ENCODE measurements at regions not wholly inside any gene's neighbourhood (a gene's known extent, or its start where the extent isn't known, plus 50 kb on each side); places are given as distances from the start of the nearest gene placed in this dataset.
A peak's percentile ranks its signal among the peaks of the same experiment; 100 is the strongest.
"Not testable (repeated sequence)": the region's sequence is repeated elsewhere in the genome, so short reads cannot be mapped to it uniquely, and the experiment has no call there.

DNA sequence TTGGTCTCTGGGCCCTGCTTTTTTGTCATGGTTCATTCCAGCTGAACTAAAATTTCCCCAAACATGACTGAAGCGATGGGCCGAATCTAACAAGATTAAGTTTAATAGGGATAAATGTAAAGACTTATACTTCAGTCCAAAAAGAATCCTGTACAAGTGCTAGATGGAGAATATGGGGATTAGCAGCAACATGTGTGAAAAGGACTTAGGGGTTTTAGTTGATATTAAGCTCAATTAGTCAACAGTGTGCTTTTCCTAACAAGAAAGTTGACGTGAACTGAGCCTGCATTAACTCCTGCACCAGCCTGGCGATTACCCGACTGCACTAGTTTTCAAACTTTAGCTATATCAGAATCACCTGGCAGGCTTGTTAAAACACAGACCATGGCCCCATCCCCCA, 61.0 kb upstream of the BBX start:
- Histone ChIP-seq H3K4me1 (no peaks in the 10 kb centered on the region), H3K27ac (no peak overlapping the region), H3K9me3 (no peaks in the 10 kb centered on the region), H3K27me3 (no peaks in the 10 kb centered on the region), H3K4me3 (replicated peaks in 1 of 3) (no peak overlapping the region), H3K36me3 (no peaks in the 10 kb centered on the region)
- no peak for DNase-seq
- TF ChIP-seq, protein P1, sequence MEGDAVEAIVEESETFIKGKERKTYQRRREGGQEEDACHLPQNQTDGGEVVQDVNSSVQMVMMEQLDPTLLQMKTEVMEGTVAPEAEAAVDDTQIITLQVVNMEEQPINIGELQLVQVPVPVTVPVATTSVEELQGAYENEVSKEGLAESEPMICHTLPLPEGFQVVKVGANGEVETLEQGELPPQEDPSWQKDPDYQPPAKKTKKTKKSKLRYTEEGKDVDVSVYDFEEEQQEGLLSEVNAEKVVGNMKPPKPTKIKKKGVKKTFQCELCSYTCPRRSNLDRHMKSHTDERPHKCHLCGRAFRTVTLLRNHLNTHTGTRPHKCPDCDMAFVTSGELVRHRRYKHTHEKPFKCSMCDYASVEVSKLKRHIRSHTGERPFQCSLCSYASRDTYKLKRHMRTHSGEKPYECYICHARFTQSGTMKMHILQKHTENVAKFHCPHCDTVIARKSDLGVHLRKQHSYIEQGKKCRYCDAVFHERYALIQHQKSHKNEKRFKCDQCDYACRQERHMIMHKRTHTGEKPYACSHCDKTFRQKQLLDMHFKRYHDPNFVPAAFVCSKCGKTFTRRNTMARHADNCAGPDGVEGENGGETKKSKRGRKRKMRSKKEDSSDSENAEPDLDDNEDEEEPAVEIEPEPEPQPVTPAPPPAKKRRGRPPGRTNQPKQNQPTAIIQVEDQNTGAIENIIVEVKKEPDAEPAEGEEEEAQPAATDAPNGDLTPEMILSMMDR (IDR thresholded peaks at IDR 0.05) = no peak
- TF ChIP-seq POLR2A (IDR thresholded peaks at IDR 0.05) = no peak
- 93 to 98% methylated on average over 5 of the region's 5 CpGs for WGBS, 2 donors
- intact Hi-C loops (cut with DNase I) = no loop called here

DNA sequence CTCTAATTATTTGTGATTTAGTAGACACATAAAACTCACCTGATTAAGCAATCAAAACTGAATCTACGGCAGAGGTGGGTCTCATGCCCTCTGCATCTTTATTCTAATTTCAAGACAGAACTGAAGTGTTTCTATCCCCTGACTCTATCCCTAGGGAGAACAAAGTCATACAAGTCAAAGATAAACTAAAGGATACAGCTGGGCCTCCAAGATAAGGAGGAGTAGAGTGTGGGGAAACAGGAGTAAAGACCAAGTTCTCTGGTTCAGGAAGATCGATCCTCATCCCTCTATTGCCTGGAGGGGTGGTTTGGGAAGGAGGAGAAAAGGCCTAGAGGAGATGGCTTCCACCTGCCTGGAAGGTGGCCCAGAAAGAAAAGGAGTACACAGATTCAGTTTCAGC, 58.7 kb upstream of the BBX start:
- WGBS, 2 donors = 73 to 86% methylated on average over 2 of the region's 2 CpGs
- no peak overlapping the region for H3K4me3 ChIP-seq (replicated peaks in 1 of 3)
- H3K9me3 ChIP-seq = no peaks in the 10 kb centered on the region
- H3K36me3 ChIP-seq = no peaks in the 10 kb centered on the region
- H3K27ac ChIP-seq = no peak overlapping the region
- H3K4me1 ChIP-seq = no peaks in the 10 kb centered on the region
- intact Hi-C loops (cut with DNase I) = no loop called here
- no peaks in the 10 kb centered on the region for H3K27me3 ChIP-seq
- no peak for TF ChIP-seq POLR2A (IDR thresholded peaks at IDR 0.05)
- TF ChIP-seq, protein P1 (IDR thresholded peaks at IDR 0.05) = no peak
- DNase-seq = no peak

DNA sequence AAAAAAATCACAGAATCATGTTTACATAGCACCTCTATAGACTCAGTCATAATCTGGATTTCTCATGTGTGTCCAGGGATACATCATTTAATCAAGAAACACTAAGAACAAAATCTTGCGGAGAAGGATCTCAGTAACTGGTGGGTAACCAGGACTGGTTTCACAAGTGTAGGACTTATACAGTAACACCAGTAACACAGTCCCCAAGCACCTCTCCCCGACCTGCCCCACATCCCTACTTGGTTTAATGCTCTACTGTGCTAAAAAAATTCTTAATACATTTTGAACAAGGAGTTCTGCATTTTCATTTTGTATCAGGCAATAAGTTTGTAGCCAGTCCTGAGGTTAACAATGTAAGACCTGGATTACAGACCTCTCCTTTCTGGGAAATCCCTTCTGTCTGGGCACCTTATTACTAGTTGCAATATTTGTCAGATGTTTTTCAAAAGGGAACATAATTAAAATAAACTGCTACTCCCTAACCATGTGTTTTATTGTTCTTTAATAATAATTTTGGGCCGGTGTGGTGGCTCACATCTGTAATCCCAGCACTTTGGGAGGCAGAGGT, 57.6 kb upstream of the BBX start:
- DNase-seq = no peak
- H3K27ac ChIP-seq = no peak overlapping the region
- H3K4me3 ChIP-seq (replicated peaks in 1 of 3) = no peak overlapping the region
- H3K27me3 ChIP-seq = no peaks in the 10 kb centered on the region
- intact Hi-C loops (cut with DNase I) = no loop called here
- 89 to 94% methylated on average over 3 of the region's 3 CpGs for WGBS, 2 donors
- H3K9me3 ChIP-seq = no peaks in the 10 kb centered on the region
- H3K4me1 ChIP-seq = no peaks in the 10 kb centered on the region
- no peaks in the 10 kb centered on the region for H3K36me3 ChIP-seq
- TF ChIP-seq, protein P1 (IDR thresholded peaks at IDR 0.05) = no peak
- TF ChIP-seq POLR2A (IDR thresholded peaks at IDR 0.05) = no peak

DNA sequence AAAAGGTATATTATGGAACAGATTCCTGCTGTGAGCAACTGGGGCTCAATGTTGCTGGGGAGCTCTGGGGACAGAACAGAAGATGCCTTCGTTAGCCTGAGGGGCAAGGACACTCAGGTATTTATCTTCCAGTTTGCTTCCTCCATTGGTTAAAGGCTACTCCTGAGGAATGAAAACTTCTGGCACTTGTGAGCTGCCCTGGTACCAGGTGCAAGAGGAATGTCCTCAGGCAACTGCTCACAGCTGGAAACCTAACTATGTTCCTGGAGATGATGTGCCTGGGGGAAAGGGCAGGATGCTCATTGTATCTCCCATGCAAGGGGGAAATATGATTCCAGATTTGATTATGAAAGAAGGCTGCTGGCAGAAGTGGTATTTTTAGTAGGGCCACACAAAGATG, 54.0 kb upstream of the BBX start:
- Histone ChIP-seq H3K36me3 (no peaks in the 10 kb centered on the region), H3K27me3 (no peaks in the 10 kb centered on the region), H3K27ac (no peak overlapping the region), H3K4me1 (peaks cover 0 to 4% of the 10 kb centered on the region in 2 donors), H3K9me3 (no peaks in the 10 kb centered on the region), H3K4me3 (replicated peaks in 1 of 3) (no peak overlapping the region)
- no peak for TF ChIP-seq POLR2A (IDR thresholded peaks at IDR 0.05)
- TF ChIP-seq, protein P1 (IDR thresholded peaks at IDR 0.05) = no peak
- intact Hi-C loops (cut with DNase I) = no loop called here
- DNase-seq = no peak
- 65 to 71% methylated on average over 1 of the region's 1 CpG for WGBS, 2 donors

DNA sequence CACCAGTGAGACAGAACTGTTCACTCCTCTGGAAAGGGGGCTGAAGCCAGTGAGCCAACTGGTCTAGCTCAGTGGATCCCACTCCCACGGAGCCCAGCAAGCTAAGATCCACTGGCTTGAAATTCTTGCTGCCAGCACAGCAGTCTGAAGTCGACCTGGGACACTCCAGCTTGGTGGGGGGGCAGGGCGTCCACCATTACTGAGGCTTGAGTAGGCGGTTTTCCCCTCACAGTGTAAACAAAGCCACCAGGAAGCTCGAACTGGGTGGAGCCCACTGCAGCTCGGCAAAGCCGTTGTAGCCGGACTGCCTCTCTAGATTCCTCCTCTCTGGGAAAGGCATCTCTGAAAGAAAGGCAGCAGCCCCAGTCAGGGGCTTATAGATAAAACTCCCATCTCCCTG, 52.3 kb upstream of the BBX start:
- H3K36me3 ChIP-seq; H3K27me3 ChIP-seq; intact Hi-C loops (cut with DNase I); H3K4me3 ChIP-seq (replicated peaks in 1 of 3); H3K9me3 ChIP-seq; H3K4me1 ChIP-seq; H3K27ac ChIP-seq: not testable (repeated sequence)
- peak; percentile 43 to 48 for DNase-seq
- 10 to 49% methylated on average over 2 to 4 of the region's 8 CpGs for WGBS, 2 donors

All from thyroid gland (tissue), 4 donors.